ENCODE measurements at regions not wholly inside any gene's neighbourhood (a gene's known extent, or its start where the extent isn't known, plus 50 kb on each side); places are given as distances from the start of the nearest gene placed in this dataset.

DNA sequence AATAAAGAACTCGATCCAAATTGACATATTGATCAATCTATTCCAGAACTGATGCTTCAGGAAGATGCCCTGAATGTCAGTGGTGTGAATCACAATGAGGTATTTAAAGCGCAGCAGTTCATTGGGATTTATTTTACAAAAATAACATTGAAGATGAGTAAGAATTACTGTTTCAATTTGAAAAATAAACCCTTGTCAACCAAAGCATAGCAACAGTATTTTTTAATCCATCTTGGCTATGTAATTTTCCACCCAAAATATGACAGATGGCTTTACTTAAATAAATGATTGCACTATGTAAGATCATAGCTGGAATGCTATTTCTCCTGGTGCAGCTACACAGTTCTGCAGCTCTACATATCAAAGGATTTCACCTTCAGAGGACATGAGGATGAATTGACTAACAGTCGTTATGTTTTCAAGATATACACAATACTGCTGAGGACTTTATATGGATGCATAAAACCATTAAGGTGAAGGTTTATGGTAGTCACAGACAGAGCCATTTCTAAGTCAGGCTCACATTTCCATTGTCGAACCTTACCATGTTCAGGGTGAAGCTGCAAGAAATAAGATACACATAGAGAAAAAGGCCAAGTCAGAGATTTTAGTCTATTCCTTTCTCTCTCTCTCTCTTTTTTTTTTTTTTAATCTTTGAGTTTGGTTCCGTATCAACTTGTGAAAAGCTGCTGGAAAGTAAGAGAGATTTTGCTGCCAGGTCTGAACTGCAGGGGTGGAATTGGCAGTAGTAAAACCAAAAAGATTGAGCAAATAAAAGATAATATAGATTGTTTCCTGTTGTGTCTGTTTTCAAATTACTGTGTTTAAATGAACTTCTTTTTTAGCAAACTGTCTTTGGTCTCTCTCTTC, 398.0 kb upstream of the CDH20 start:
- H3K36me3 Mint-ChIP-seq: no peaks in the 10 kb centered on the region
- Histone ChIP-seq H3K36me3 (replicated peaks in 1 of 2; ENCODE audit: control insufficient read depth in 1 of 2, insufficient read depth in 2 of 2, low read length in 2 of 2) (no peaks in the 10 kb centered on the region), H3K9me3 (replicated peaks in 1 of 2; ENCODE audit: control insufficient read depth in 1 of 2, insufficient read depth in 1 of 2, low read length in 2 of 2) (no peaks in the 10 kb centered on the region), H2AFZ (ENCODE audit: insufficient read depth, low read depth, low read length, poor library complexity, severe bottlenecking) (no peak overlapping the region), H3K27me3 (ENCODE audit: control insufficient read depth in 2 of 2, insufficient read depth in 2 of 2, low read length in 2 of 2) (no peaks in the 10 kb centered on the region), H3K79me2 (ENCODE audit: insufficient read depth, low read length) (no peaks in the 10 kb centered on the region), H4K20me1 (ENCODE audit: insufficient read depth, low read length) (no peaks in the 10 kb centered on the region), H3K4me3 (replicated peaks in 1 of 3; ENCODE audit: low read depth in 2 of 3, low read length in 3 of 3) (no peak overlapping the region), H3K4me1 (ENCODE audit: control insufficient read depth in 1 of 2, insufficient read depth in 2 of 2, low read length in 2 of 2) (no peaks in the 10 kb centered on the region), H3K27ac (ENCODE audit: low read depth in 1 of 2, low read length in 2 of 2) (no peak overlapping the region), H3K9ac (ENCODE audit: insufficient read depth, low read length, poor library complexity, severe bottlenecking) (no peak overlapping the region), H3K4me2 (replicated peaks; ENCODE audit: extremely low read depth, low read length, poor library complexity, severe bottlenecking) (no peak overlapping the region)
- H3K9me3 Mint-ChIP-seq: peaks cover 0 to 6% (median 0%) of the 10 kb centered on the region in 7 donors
- WGBS (ENCODE audit: insufficient coverage): 80% methylated on average over 1 of the region's 5 CpGs
- no peak overlapping the region for H3K27ac Mint-ChIP-seq
- no peak for DNase-seq
- TF ChIP-seq, protein P1, sequence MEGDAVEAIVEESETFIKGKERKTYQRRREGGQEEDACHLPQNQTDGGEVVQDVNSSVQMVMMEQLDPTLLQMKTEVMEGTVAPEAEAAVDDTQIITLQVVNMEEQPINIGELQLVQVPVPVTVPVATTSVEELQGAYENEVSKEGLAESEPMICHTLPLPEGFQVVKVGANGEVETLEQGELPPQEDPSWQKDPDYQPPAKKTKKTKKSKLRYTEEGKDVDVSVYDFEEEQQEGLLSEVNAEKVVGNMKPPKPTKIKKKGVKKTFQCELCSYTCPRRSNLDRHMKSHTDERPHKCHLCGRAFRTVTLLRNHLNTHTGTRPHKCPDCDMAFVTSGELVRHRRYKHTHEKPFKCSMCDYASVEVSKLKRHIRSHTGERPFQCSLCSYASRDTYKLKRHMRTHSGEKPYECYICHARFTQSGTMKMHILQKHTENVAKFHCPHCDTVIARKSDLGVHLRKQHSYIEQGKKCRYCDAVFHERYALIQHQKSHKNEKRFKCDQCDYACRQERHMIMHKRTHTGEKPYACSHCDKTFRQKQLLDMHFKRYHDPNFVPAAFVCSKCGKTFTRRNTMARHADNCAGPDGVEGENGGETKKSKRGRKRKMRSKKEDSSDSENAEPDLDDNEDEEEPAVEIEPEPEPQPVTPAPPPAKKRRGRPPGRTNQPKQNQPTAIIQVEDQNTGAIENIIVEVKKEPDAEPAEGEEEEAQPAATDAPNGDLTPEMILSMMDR (IDR thresholded peaks at IDR 0.05): no peak
- no peak overlapping the region for H3K4me3 Mint-ChIP-seq
- no peaks in the 10 kb centered on the region for H3K4me1 Mint-ChIP-seq
- H3K27me3 Mint-ChIP-seq (ENCODE audit: low read depth in 3 of 3): peaks cover 0 to 2% (median 0%) of the 10 kb centered on the region in 3 donors
- intact Hi-C loops (cut with micrococcal nuclease): no loop called here

DNA sequence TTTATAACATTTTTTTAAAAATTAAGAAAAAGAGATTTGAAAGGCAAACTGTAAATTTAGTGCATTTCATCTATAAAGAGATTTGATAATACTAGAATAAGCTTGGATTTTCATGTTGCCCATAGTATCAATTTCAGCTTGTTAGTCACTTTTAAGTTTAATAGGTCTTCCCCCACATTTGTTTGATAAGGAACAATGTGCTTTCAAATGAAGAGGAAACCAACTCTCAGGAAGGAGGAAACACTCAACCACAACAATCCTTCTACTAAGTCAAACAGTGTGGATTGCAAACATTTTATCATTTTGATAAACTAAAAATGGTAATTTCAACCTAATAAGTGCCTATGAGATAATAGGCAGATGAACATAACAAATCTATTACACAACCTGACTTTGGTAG, 397.1 kb upstream of the CDH20 start:
- no peak overlapping the region for H2AFZ ChIP-seq (ENCODE audit: insufficient read depth, low read depth, low read length, poor library complexity, severe bottlenecking)
- Mint-ChIP-seq H3K9me3 (peaks cover 0 to 6% (median 0%) of the 10 kb centered on the region in 7 donors), H3K27me3 (ENCODE audit: low read depth in 3 of 3) (peaks cover 0 to 2% (median 0%) of the 10 kb centered on the region in 3 donors), H3K4me1 (no peaks in the 10 kb centered on the region), H3K27ac (no peak overlapping the region), H3K36me3 (no peaks in the 10 kb centered on the region), H3K4me3 (no peak overlapping the region)
- H3K9me3 ChIP-seq (replicated peaks in 1 of 2; ENCODE audit: control insufficient read depth in 1 of 2, insufficient read depth in 1 of 2, low read length in 2 of 2): no peaks in the 10 kb centered on the region
- no peaks in the 10 kb centered on the region for H3K36me3 ChIP-seq (replicated peaks in 1 of 2; ENCODE audit: control insufficient read depth in 1 of 2, insufficient read depth in 2 of 2, low read length in 2 of 2)
- no peaks in the 10 kb centered on the region for H3K79me2 ChIP-seq (ENCODE audit: insufficient read depth, low read length)
- H4K20me1 ChIP-seq (ENCODE audit: insufficient read depth, low read length): no peaks in the 10 kb centered on the region
- no peaks in the 10 kb centered on the region for H3K27me3 ChIP-seq (ENCODE audit: control insufficient read depth in 2 of 2, insufficient read depth in 2 of 2, low read length in 2 of 2)
- no peak overlapping the region for H3K4me2 ChIP-seq (replicated peaks; ENCODE audit: extremely low read depth, low read length, poor library complexity, severe bottlenecking)
- TF ChIP-seq, protein P1 (IDR thresholded peaks at IDR 0.05): no peak
- no peaks in the 10 kb centered on the region for H3K4me1 ChIP-seq (ENCODE audit: control insufficient read depth in 1 of 2, insufficient read depth in 2 of 2, low read length in 2 of 2)
- no peak overlapping the region for H3K4me3 ChIP-seq (replicated peaks in 1 of 3; ENCODE audit: low read depth in 2 of 3, low read length in 3 of 3)
- no peak for DNase-seq
- H3K27ac ChIP-seq (ENCODE audit: low read depth in 1 of 2, low read length in 2 of 2): no peak overlapping the region
- intact Hi-C loops (cut with micrococcal nuclease): no loop called here
- H3K9ac ChIP-seq (ENCODE audit: insufficient read depth, low read length, poor library complexity, severe bottlenecking): no peak overlapping the region
